ENCODE measurements at regions not wholly inside any gene's neighbourhood (a gene's known extent, or its start where the extent isn't known, plus 50 kb on each side); places are given as distances from the start of the nearest gene placed in this dataset.
"Not testable (repeated sequence)": the region's sequence is repeated elsewhere in the genome, so short reads cannot be mapped to it uniquely, and the experiment has no call there.

- H2AK5ac ChIP-seq (ENCODE audit: low read length, severe bottlenecking); H2BK12ac ChIP-seq (ENCODE audit: low read length in 2 of 2); H3K23ac ChIP-seq (ENCODE audit: low read length in 2 of 2); H3K9me3 ChIP-seq (ENCODE audit: control insufficient read depth, low read length); DNase-seq; H2BK5ac ChIP-seq (ENCODE audit: low read depth, low read length, poor library complexity, severe bottlenecking); H3K27ac ChIP-seq (ENCODE audit: low read length, poor library complexity, severe bottlenecking); H2AFZ ChIP-seq (ENCODE audit: low read depth, low read length); H4K8ac ChIP-seq (ENCODE audit: low read length); H3K36me3 ChIP-seq (ENCODE audit: control insufficient read depth in 1 of 2, insufficient read depth in 2 of 2, low read depth in 1 of 2, low read length in 2 of 2); H2BK120ac ChIP-seq (ENCODE audit: low read depth, low read length); H3K18ac ChIP-seq (ENCODE audit: low read depth in 1 of 2, low read length in 2 of 2); H3K27me3 ChIP-seq (ENCODE audit: control insufficient read depth in 1 of 2, insufficient read depth in 1 of 2, low read length in 2 of 2); H3K14ac ChIP-seq (ENCODE audit: low read length in 2 of 2); H3K9ac ChIP-seq (ENCODE audit: low read length); H3K4me1 ChIP-seq (ENCODE audit: control insufficient read depth, insufficient read depth, low read depth, low read length); H4K91ac ChIP-seq (ENCODE audit: low read length); H3K4me3 ChIP-seq (ENCODE audit: insufficient read depth in 1 of 2, low read depth in 1 of 2, low read length in 2 of 2); H2BK15ac ChIP-seq (ENCODE audit: low read depth, poor library complexity, severe bottlenecking); H3K4ac ChIP-seq (ENCODE audit: low read depth in 1 of 2, low read length in 2 of 2); H3K79me1 ChIP-seq (replicated peaks; ENCODE audit: low read length, poor library complexity, severe bottlenecking); H3K4me2 ChIP-seq (ENCODE audit: low read length, poor library complexity, severe bottlenecking): not testable (repeated sequence)
- 92% methylated on average over 30 of the region's 30 CpGs for WGBS
These were observed 312.0 kb upstream of the WSB1 start for GRCh38 chr17:26981845-26982425.

GRCh38 chr17:26982563-26982962, 311.4 kb upstream of the WSB1 start:
- H3K36me3 ChIP-seq (ENCODE audit: control insufficient read depth in 1 of 2, insufficient read depth in 2 of 2, low read depth in 1 of 2, low read length in 2 of 2); H3K23ac ChIP-seq (ENCODE audit: low read length in 2 of 2): not testable (repeated sequence)

GRCh38 chr17:26987851-26988250, 306.1 kb upstream of the WSB1 start:
- H2BK120ac ChIP-seq (ENCODE audit: low read depth, low read length); H2AK5ac ChIP-seq (ENCODE audit: low read length, severe bottlenecking); H4K8ac ChIP-seq (ENCODE audit: low read length); H3K14ac ChIP-seq (ENCODE audit: low read length in 2 of 2); H2BK12ac ChIP-seq (ENCODE audit: low read length in 2 of 2); H2BK5ac ChIP-seq (ENCODE audit: low read depth, low read length, poor library complexity, severe bottlenecking); H3K23ac ChIP-seq (ENCODE audit: low read length in 2 of 2); H3K4ac ChIP-seq (ENCODE audit: low read depth in 1 of 2, low read length in 2 of 2); H3K79me1 ChIP-seq (replicated peaks; ENCODE audit: low read length, poor library complexity, severe bottlenecking); H3K18ac ChIP-seq (ENCODE audit: low read depth in 1 of 2, low read length in 2 of 2); H4K91ac ChIP-seq (ENCODE audit: low read length); H3K4me2 ChIP-seq (ENCODE audit: low read length, poor library complexity, severe bottlenecking); H3K9me3 ChIP-seq (ENCODE audit: control insufficient read depth, low read length); H3K9ac ChIP-seq (ENCODE audit: low read length); H3K4me1 ChIP-seq (ENCODE audit: control insufficient read depth, insufficient read depth, low read depth, low read length); H3K4me3 ChIP-seq (ENCODE audit: insufficient read depth in 1 of 2, low read depth in 1 of 2, low read length in 2 of 2); H3K27me3 ChIP-seq (ENCODE audit: control insufficient read depth in 1 of 2, insufficient read depth in 1 of 2, low read length in 2 of 2); H2AFZ ChIP-seq (ENCODE audit: low read depth, low read length); H2BK15ac ChIP-seq (ENCODE audit: low read depth, poor library complexity, severe bottlenecking); DNase-seq; H3K36me3 ChIP-seq (ENCODE audit: control insufficient read depth in 1 of 2, insufficient read depth in 2 of 2, low read depth in 1 of 2, low read length in 2 of 2); H3K27ac ChIP-seq (ENCODE audit: low read length, poor library complexity, severe bottlenecking): not testable (repeated sequence)
- WGBS: 55% methylated on average over 3 of the region's 3 CpGs

More at GRCh38 chr17:26982563-26982962, 311.4 kb upstream of the WSB1 start:
- H2BK12ac ChIP-seq (ENCODE audit: low read length in 2 of 2); H2AFZ ChIP-seq (ENCODE audit: low read depth, low read length); H3K79me1 ChIP-seq (replicated peaks; ENCODE audit: low read length, poor library complexity, severe bottlenecking); H3K4me3 ChIP-seq (ENCODE audit: insufficient read depth in 1 of 2, low read depth in 1 of 2, low read length in 2 of 2); H3K9ac ChIP-seq (ENCODE audit: low read length); H3K27me3 ChIP-seq (ENCODE audit: control insufficient read depth in 1 of 2, insufficient read depth in 1 of 2, low read length in 2 of 2); H3K14ac ChIP-seq (ENCODE audit: low read length in 2 of 2); H3K9me3 ChIP-seq (ENCODE audit: control insufficient read depth, low read length); H2BK15ac ChIP-seq (ENCODE audit: low read depth, poor library complexity, severe bottlenecking); DNase-seq; H3K4me1 ChIP-seq (ENCODE audit: control insufficient read depth, insufficient read depth, low read depth, low read length); H2BK120ac ChIP-seq (ENCODE audit: low read depth, low read length); H3K4ac ChIP-seq (ENCODE audit: low read depth in 1 of 2, low read length in 2 of 2); H3K4me2 ChIP-seq (ENCODE audit: low read length, poor library complexity, severe bottlenecking); H3K18ac ChIP-seq (ENCODE audit: low read depth in 1 of 2, low read length in 2 of 2); H4K8ac ChIP-seq (ENCODE audit: low read length); H2BK5ac ChIP-seq (ENCODE audit: low read depth, low read length, poor library complexity, severe bottlenecking); H2AK5ac ChIP-seq (ENCODE audit: low read length, severe bottlenecking); H3K27ac ChIP-seq (ENCODE audit: low read length, poor library complexity, severe bottlenecking); H4K91ac ChIP-seq (ENCODE audit: low read length): not testable (repeated sequence)
- WGBS: 68% methylated on average over 2 of the region's 3 CpGs

- not testable (repeated sequence) for H3K23ac ChIP-seq (ENCODE audit: low read length in 2 of 2); H3K4ac ChIP-seq (ENCODE audit: low read depth in 1 of 2, low read length in 2 of 2); H2AK5ac ChIP-seq (ENCODE audit: low read length, severe bottlenecking); H3K27ac ChIP-seq (ENCODE audit: low read length, poor library complexity, severe bottlenecking); H3K4me3 ChIP-seq (ENCODE audit: insufficient read depth in 1 of 2, low read depth in 1 of 2, low read length in 2 of 2); H2BK15ac ChIP-seq (ENCODE audit: low read depth, poor library complexity, severe bottlenecking); H3K14ac ChIP-seq (ENCODE audit: low read length in 2 of 2); H3K9me3 ChIP-seq (ENCODE audit: control insufficient read depth, low read length); H3K18ac ChIP-seq (ENCODE audit: low read depth in 1 of 2, low read length in 2 of 2); H2BK5ac ChIP-seq (ENCODE audit: low read depth, low read length, poor library complexity, severe bottlenecking); H3K79me1 ChIP-seq (replicated peaks; ENCODE audit: low read length, poor library complexity, severe bottlenecking); H2AFZ ChIP-seq (ENCODE audit: low read depth, low read length); H2BK120ac ChIP-seq (ENCODE audit: low read depth, low read length); DNase-seq; H4K8ac ChIP-seq (ENCODE audit: low read length); H3K4me1 ChIP-seq (ENCODE audit: control insufficient read depth, insufficient read depth, low read depth, low read length); H3K36me3 ChIP-seq (ENCODE audit: control insufficient read depth in 1 of 2, insufficient read depth in 2 of 2, low read depth in 1 of 2, low read length in 2 of 2); H2BK12ac ChIP-seq (ENCODE audit: low read length in 2 of 2); H3K4me2 ChIP-seq (ENCODE audit: low read length, poor library complexity, severe bottlenecking); H3K9ac ChIP-seq (ENCODE audit: low read length); H4K91ac ChIP-seq (ENCODE audit: low read length); H3K27me3 ChIP-seq (ENCODE audit: control insufficient read depth in 1 of 2, insufficient read depth in 1 of 2, low read length in 2 of 2)
- WGBS: 60% methylated on average over 5 of the region's 6 CpGs
These were observed 299.3 kb upstream of the WSB1 start for GRCh38 chr17:26994648-26995047.
